HepG2 (cell line): ENCODE measurements at regions not wholly inside any gene's neighbourhood (a gene's known extent, or its start where the extent isn't known, plus 50 kb on each side); places are given as distances from the start of the nearest gene placed in this dataset.

Experiments
- CHCHD3 ChIP-seq: sonication (generic); formaldehyde crosslinking; IDR thresholded peaks from 2 replicates; pipeline ENCODE4 v1.8.0; 2022; ENCODE audit warnings: mild to moderate bottlenecking, missing genetic modification reagents, moderate library complexity
- CTCF ChIP-seq: sonication (generic); formaldehyde crosslinking; IDR thresholded peaks from 2 replicates; pipeline ENCODE4 v1.5.0; 2020; ENCODE audit warnings: mild to moderate bottlenecking, missing genetic modification reagents, moderate library complexity
- PAX8 ChIP-seq: sonication (generic); formaldehyde crosslinking; IDR thresholded peaks from 2 replicates; pipeline ENCODE4 v1.8.0; 2022; ENCODE audit warnings: mild to moderate bottlenecking, missing genetic modification reagents, borderline replicate concordance
- SUZ12 ChIP-seq: fragments of 150-350 bp; IDR thresholded peaks from 2 replicates; pipeline ENCODE4 v1.6.1; 2014; ENCODE audit warnings: low read depth, low read length
- ZBTB4 ChIP-seq: sonication (generic); formaldehyde crosslinking; IDR thresholded peaks from 2 replicates; pipeline ENCODE4 v1.4.0; 2020; ENCODE audit warnings: missing genetic modification reagents, mild to moderate bottlenecking, borderline replicate concordance
- ZBTB7A ChIP-seq: sonication (generic); formaldehyde crosslinking; IDR thresholded peaks from 2 replicates; pipeline ENCODE4 v1.8.0; 2022; ENCODE audit warnings: mild to moderate bottlenecking, missing genetic modification reagents

GRCh38 chr6:97819710-97820109 is 536.7 kb upstream of the MMS22L start:
- no peak for TF ChIP-seq CTCF (CRISPR knock-in tag)
- no peak for TF ChIP-seq CHCHD3
- TF ChIP-seq PAX8: no peak
- TF ChIP-seq ZBTB4 (CRISPR knock-in tag): no peak
- TF ChIP-seq SUZ12: no peak
- TF ChIP-seq ZBTB7A (CRISPR knock-in tag): no peak
